ENCODE measurements at regions not wholly inside any gene's neighbourhood (a gene's known extent, or its start where the extent isn't known, plus 50 kb on each side); places are given as distances from the start of the nearest gene placed in this dataset.

- peak in 2 of 3 donors; percentile 6 to 31 for DNase-seq
- WGBS, 2 donors, result 59 to 69% methylated on average over 4 of the region's 4 CpGs
- TF ChIP-seq CTCF (IDR thresholded peaks at IDR 0.05; ENCODE audit: control extremely low read depth, extremely low read depth), result no peak
Measured at GRCh38 chr7:85392326-85392725, 205.5 kb upstream of the SEMA3D start.

GRCh38 chr7:85386460-85386859 is 199.6 kb upstream of the SEMA3D start:
- Histone ChIP-seq H3K36me3 (ENCODE audit: control insufficient read depth in 4 of 4, insufficient read depth in 4 of 4, low read length in 4 of 4) (no peaks in the 10 kb centered on the region), H3K27me3 (ENCODE audit: control insufficient read depth in 3 of 3, insufficient read depth in 3 of 3, low read length in 2 of 3) (no peaks in the 10 kb centered on the region), H3K9ac (ENCODE audit: insufficient read depth in 1 of 2, low read length in 2 of 2) (no peak overlapping the region), H3K4me3 (no peak overlapping the region), H3K9me3 (ENCODE audit: control insufficient read depth in 4 of 4, insufficient read depth in 3 of 4, low read length in 3 of 4) (no peaks in the 10 kb centered on the region), H3K27ac (ENCODE audit: low read depth in 1 of 2, low read length in 1 of 2) (no peak overlapping the region), H3K4me1 (ENCODE audit: control insufficient read depth in 5 of 5, insufficient read depth in 5 of 5, low read length in 5 of 5) (no peaks in the 10 kb centered on the region)
- no peak for ATAC-seq (ENCODE audit: insufficient read depth, low FRiP score)
- no peak for TF ChIP-seq CTCF (IDR thresholded peaks at IDR 0.05; ENCODE audit: control extremely low read depth, extremely low read depth)
- WGBS, 2 donors, result 96 to 98% methylated on average over 1 of the region's 1 CpG
- DNase-seq, result no peak

More at GRCh38 chr7:85392326-85392725, 205.5 kb upstream of the SEMA3D start:
- Histone ChIP-seq H3K36me3 (ENCODE audit: control insufficient read depth in 4 of 4, insufficient read depth in 4 of 4, low read length in 4 of 4) (no peaks in the 10 kb centered on the region), H3K4me1 (ENCODE audit: control insufficient read depth in 5 of 5, insufficient read depth in 5 of 5, low read length in 5 of 5) (no peaks in the 10 kb centered on the region), H3K27me3 (ENCODE audit: control insufficient read depth in 3 of 3, insufficient read depth in 3 of 3, low read length in 2 of 3) (no peaks in the 10 kb centered on the region), H3K9me3 (ENCODE audit: control insufficient read depth in 4 of 4, insufficient read depth in 3 of 4, low read length in 3 of 4) (no peaks in the 10 kb centered on the region), H3K9ac (ENCODE audit: insufficient read depth in 1 of 2, low read length in 2 of 2) (no peak overlapping the region), H3K4me3 (no peak overlapping the region), H3K27ac (ENCODE audit: low read depth in 1 of 2, low read length in 1 of 2) (no peak overlapping the region)
- no peak for ATAC-seq (ENCODE audit: insufficient read depth, low FRiP score)

- Histone ChIP-seq H3K4me3 (no peak overlapping the region), H3K9me3 (ENCODE audit: control insufficient read depth in 4 of 4, insufficient read depth in 3 of 4, low read length in 3 of 4) (no peaks in the 10 kb centered on the region), H3K27me3 (ENCODE audit: control insufficient read depth in 3 of 3, insufficient read depth in 3 of 3, low read length in 2 of 3) (no peaks in the 10 kb centered on the region), H3K9ac (ENCODE audit: insufficient read depth in 1 of 2, low read length in 2 of 2) (no peak overlapping the region), H3K36me3 (ENCODE audit: control insufficient read depth in 4 of 4, insufficient read depth in 4 of 4, low read length in 4 of 4) (no peaks in the 10 kb centered on the region), H3K27ac (ENCODE audit: low read depth in 1 of 2, low read length in 1 of 2) (no peak overlapping the region), H3K4me1 (ENCODE audit: control insufficient read depth in 5 of 5, insufficient read depth in 5 of 5, low read length in 5 of 5) (no peaks in the 10 kb centered on the region)
- WGBS, 2 donors, result 81 to 90% methylated on average over 2 of the region's 2 CpGs
- DNase-seq, result no peak
- no peak for TF ChIP-seq CTCF (IDR thresholded peaks at IDR 0.05; ENCODE audit: control extremely low read depth, extremely low read depth)
- no peak for ATAC-seq (ENCODE audit: insufficient read depth, low FRiP score)
Measured at GRCh38 chr7:85384392-85384791, 197.5 kb upstream of the SEMA3D start.

- Histone ChIP-seq H3K4me3 (no peak overlapping the region), H3K9ac (ENCODE audit: insufficient read depth in 1 of 2, low read length in 2 of 2) (no peak overlapping the region), H3K27ac (ENCODE audit: low read depth in 1 of 2, low read length in 1 of 2) (no peak overlapping the region), H3K27me3 (ENCODE audit: control insufficient read depth in 3 of 3, insufficient read depth in 3 of 3, low read length in 2 of 3) (no peaks in the 10 kb centered on the region), H3K36me3 (ENCODE audit: control insufficient read depth in 4 of 4, insufficient read depth in 4 of 4, low read length in 4 of 4) (no peaks in the 10 kb centered on the region), H3K9me3 (ENCODE audit: control insufficient read depth in 4 of 4, insufficient read depth in 3 of 4, low read length in 3 of 4) (no peaks in the 10 kb centered on the region), H3K4me1 (ENCODE audit: control insufficient read depth in 5 of 5, insufficient read depth in 5 of 5, low read length in 5 of 5) (no peaks in the 10 kb centered on the region)
- DNase-seq (no peak), ATAC-seq (ENCODE audit: insufficient read depth, low FRiP score) (no peak)
- TF ChIP-seq CTCF (IDR thresholded peaks at IDR 0.05; ENCODE audit: control extremely low read depth, extremely low read depth), result no peak
- WGBS, 2 donors, result 94 to 95% methylated on average over 16 of the region's 16 CpGs
Measured at GRCh38 chr7:85381212-85381611, 194.4 kb upstream of the SEMA3D start.
